UCSD-AML1 (cell line): ENCODE measurements at regions not wholly inside any gene's neighbourhood (a gene's known extent, or its start where the extent isn't known, plus 50 kb on each side); places are given as distances from the start of the nearest gene placed in this dataset.

Source experiments
- DNase-seq: peaks from one replicate; lab custom pipeline; 2025; ENCODE audit not compliant: unreplicated experiment; lab: John Stamatoyannopoulos, UW

GRCh38 chr12:4108803-4109345 is 164.7 kb upstream of the CCND2 start:
- DNase-seq = no peak

DNA sequence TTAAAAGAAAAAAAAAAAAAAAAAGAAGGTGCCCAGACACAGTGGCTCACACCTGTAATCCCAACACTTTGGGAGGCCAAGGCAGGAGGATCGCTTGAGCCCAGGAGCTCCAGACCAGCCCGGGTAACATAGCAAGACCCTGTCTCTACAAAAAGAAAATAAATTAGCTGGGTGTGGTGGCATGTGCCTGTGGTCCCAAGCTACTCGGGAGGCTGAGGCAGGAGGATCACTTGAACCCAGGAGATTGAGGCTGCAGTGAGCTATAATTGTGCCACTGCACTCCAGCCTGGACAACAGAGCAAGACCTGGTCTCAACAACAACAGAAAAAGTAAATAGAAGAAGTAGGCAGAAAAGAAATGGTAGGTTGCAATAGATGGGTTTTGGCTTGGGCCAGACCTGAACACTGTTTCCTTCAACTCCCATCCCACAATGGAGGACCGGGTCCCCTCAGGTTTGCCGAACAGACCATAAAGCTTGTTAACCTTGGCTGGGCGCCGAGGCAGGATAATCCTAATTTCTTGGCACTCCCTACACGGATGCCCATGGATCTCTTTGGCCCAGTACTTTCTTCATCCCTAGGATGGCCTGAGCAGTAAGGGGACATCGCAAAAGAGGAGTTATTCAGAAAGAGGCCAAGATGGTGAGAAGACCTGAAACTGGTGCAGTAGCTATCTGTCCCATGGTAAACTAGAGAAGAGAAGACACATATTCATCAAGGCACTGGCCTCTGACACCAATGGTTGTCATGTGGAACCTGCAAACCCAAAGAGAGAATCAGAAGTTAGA is 165.5 kb upstream of the CCND2 start:
- DNase-seq = no peak

DNA sequence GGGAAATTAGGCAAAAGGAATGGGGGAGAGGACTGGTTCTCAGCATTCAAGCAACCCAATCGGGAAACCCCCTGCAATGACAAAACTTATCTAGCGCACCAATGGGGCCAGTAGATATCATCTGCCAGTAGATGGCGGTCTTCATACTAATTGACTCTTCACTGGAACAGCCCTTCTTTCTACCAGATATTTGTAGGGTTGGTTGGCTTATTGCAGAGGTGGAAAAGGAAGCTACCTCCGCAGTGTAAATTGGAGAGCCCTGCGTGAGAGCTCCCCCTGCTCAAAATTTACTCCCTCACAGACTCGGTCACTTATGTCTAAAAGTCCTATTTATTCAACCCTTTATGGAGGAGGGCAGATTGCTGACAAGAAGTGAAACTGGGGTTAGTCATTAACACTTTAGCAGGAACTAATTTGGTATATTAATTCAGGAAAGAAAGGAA is 166.1 kb upstream of the CCND2 start:
- DNase-seq = peak; percentile 53

GRCh38 chr12:4106621-4107020 is 166.9 kb upstream of the CCND2 start:
- no peak for DNase-seq

DNA sequence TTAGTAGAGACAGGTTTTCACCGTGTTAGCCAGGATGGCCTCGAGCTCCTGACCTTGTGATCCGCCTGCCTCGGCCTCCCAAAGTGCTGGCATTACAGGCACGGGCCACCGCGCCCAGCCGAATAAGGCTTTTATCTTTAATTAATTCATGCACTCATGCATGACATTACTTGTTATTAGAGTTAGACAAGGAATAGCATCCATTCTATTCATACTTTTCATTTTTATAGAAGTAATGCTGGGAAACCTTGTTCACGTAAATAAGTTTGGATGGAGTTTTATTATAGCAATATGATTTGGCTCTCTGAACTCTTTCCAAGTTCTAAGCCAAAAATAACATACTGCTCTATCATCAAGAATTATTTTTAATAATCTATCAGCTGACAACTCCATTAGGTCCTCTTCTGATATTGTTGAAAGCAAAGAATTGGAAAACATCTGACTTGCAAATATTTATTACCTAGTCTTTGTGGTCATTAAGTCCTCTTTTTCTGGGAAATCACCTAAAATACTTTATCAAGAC is 168.8 kb upstream of the CCND2 start:
- DNase-seq = no peak

DNA sequence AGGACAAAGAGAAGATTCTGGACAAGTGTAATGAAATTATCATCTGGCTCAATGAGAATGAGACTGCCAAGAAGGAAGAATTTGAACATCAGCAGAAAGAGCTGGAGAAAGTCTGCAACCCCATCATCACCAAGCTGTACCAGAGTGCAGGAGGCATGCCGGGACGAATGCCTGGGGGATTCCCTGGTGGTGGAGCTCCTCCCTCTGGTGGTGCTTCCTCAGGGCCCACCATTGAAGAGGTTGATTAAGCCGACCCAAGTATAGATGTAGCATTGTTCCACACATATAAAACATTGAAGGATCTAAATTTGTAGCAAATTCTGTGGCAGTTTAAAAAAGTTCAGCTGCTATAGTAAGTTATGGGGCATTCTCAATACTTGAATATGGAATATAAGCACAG is 174.3 kb upstream of the CCND2 start:
- DNase-seq = no peak

GRCh38 chr12:4091016-4091743 is 182.4 kb upstream of the CCND2 start:
- DNase-seq = peak; percentile 37

GRCh38 chr12:4089956-4090355 is 183.6 kb upstream of the CCND2 start:
- no peak for DNase-seq

- DNase-seq = peak; percentile 38
Measured at GRCh38 chr12:4089121-4089606, 184.4 kb upstream of the CCND2 start.

DNA sequence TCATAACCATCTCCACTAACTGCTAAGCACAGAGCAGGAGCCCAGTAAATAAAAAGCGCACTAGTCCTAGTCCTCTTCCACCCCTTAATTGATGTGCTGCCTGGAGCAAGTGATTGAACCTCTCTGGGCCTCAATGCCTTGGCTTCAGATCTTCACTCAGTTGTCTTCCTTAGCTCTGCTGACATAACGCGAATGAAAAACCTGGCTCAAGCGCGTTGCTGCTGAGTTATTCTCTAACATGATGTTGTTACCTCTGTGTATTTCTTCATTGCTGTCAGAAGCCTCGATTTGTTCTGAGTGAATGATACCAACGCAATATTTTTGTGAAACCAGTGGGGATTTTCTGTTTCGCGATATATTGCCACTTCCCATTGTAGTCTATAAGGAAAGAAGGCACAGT is 185.1 kb upstream of the CCND2 start:
- no peak for DNase-seq

DNA sequence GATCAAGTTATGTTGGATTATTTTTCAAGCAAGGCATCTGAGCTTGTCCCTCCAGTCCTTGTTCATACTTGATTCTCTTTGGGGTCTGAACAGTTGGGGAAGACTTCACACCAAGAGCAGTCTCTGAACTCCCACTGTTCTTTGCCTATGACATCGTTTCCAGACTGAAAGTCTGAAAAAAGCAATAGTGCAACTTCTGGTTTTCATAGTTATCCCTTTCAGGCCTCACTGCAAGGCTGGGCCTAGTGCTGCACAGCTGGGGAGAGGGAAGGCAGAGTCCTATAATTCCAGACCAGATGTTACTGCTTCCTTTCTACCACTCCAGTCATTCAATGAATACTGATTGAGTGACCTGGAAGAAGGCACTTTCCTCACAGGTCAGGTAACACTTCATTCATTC is 187.1 kb upstream of the CCND2 start:
- no peak for DNase-seq

DNA sequence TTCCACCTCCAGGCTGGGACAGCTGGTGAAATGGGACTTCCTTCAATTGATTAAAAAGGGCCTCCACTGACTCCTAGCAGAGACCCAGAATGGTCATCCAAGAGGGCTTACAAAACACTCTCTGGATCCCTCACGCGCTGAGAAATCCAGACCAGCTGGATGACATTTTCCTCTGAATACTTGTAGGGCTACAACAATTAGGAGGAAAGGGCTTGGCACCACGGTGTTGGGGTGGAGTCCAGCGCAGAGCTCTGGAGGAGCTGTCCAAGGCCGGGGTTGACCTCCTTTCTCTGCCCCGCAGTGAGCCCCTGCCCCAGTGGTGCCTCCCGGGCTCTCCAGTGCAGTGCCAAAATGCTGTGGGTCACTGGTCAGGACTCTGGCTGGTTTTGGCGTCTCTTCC is 189.0 kb upstream of the CCND2 start:
- DNase-seq = no peak

DNA sequence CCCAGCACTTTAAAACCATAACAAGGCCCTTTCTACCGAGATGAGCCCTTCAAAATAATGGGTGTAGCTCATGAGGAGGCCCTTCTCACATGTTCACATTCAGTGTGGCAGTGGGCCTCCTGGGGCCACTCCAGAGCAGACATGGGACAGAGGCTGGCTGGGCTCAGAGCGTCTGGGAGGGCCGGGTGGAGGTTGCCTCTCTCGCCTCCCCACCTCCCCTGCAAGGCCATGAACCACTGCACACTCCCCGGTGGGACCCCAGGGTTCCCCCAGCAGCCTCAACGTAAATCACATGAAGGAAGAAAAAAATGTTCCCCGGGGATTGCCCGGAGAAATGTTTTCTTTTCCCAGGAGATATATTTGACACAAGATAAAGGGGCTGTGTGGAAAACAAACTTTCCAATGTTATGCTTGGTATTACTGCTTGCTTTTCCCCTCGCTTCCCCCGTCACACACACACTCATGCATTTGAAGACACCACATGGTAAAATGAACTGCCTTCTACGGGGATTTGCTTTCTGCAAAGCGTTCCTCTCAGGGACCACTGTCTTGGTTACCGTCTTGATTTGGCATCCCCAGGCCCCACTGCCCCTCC is 190.7 kb upstream of the CCND2 start:
- DNase-seq = no peak

DNA sequence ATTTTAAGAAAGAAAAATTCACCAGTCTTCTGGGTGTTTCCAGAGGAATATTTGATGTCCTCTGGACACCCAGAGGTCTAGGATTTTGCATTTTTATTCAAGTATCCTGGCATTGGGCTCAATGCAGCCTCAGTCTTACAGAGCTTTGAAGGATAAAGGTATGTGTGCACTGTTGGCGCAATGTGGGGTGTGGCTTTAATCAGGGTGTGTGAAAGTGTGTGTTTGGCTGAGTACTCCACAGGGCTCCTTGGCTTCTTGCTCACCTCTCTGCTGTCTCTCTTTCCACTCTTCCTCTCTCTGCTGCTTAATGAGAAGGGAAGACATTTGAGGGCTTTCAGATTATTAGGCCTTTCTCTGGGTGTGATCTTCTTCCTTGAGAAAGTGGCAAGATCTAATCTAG is 193.3 kb upstream of the CCND2 start:
- DNase-seq = no peak

GRCh38 chr12:4074129-4074528 is 199.4 kb upstream of the CCND2 start:
- DNase-seq = no peak

GRCh38 chr12:4069670-4070010 is 196.4 kb upstream of the PARP11 start:
- no peak for DNase-seq

GRCh38 chr12:4068981-4069669 is 195.9 kb upstream of the PARP11 start:
- no peak for DNase-seq

DNA sequence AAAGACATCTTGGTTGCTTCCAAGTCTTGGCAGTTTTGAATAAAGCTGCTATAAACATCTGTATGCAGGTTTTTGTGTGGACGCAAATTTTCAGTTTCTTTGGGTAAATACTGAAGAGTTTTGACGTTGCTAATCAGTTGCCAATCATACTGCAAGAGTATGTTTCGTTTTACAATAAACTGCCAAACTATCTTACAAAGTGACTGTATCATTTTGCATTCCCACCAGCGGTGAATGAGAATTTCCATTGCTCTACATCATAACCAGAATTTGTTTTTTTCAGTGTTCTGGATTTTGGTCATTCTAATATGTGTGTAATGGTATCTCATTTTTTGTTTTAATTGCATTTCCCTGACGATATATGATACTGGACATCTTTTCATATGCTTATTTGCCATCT is 190.8 kb upstream of the PARP11 start:
- DNase-seq = no peak

DNA sequence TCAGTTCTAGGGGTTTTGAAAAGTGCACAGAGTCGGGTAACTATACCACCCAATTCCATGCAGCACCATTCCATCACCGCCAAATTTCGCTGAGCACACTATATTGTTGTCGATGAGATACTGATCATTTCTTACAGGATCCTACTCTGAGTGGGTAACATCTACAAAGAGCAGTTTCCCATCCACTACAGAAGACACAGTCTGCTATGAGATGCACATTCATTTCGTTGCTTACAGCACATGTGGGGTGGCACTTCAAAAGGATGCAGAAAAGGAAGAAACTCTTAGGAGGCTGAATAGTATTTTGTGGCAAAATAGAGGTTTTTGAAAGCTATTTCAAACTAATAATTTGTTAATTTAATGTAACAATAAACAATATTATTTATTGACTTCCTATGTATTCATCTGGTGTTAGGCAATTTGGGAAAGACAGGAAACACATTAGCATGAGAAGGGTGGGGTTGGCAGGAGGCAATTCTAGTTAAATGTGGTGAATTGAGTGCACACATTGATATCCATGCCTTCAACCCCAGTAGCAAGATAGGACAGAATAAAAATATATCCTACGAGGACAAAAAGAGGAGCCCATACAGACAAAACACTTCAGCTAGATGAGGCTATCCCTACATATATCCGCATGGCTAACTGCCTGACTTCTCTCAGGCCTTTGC is 186.8 kb upstream of the PARP11 start:
- no peak for DNase-seq
